MCF 10A (cell line): ENCODE measurements at regions not wholly inside any gene's neighbourhood (a gene's known extent, or its start where the extent isn't known, plus 50 kb on each side); places are given as distances from the start of the nearest gene placed in this dataset.
"Not testable (repeated sequence)": the region's sequence is repeated elsewhere in the genome, so short reads cannot be mapped to it uniquely, and the experiment has no call there.

Experiments used
- BruUV-seq: library from RNA; stranded (reverse); fragments of 400-500 nt; replicated peaks from 2 replicates; lab custom pipeline; 2021; lab: Mats Ljungman, UMichigan
- CTCF ChIA-PET: fragments of 300-600 bp; sonication (Branson Sonifier 250); formaldehyde crosslinking; extraction: SDS; loops from one replicate; lab custom pipeline; 2021; ENCODE audit warnings: antibody characterized with exemption, inconsistent platforms; lab: Yijun Ruan, JAX
- POLR2A ChIA-PET: fragments of 300-600, 350-650 bp; sonication (Branson Sonifier 250); formaldehyde crosslinking; extraction: SDS; loops from one replicate; lab custom pipeline; 2020; ENCODE audit warnings: antibody characterized with exemption, inconsistent platforms; lab: Yijun Ruan, JAX
- DNase-seq: peaks from one replicate; pipeline ENCODE4 v3.0.0-alpha.2; 2018; ENCODE audit not compliant: unreplicated experiment
- H3K27ac Mint-ChIP-seq: one replicate; pipeline ENCODE4 v1.8.0; 2022; ENCODE audit warnings: mild to moderate bottlenecking, low read depth, mixed read lengths; ENCODE audit not compliant: unreplicated experiment
- H3K27me3 Mint-ChIP-seq: one replicate; pipeline ENCODE4 v1.8.0; 2022; ENCODE audit warnings: mixed read lengths; ENCODE audit not compliant: insufficient read depth, unreplicated experiment
- H3K36me3 Mint-ChIP-seq: one replicate; pipeline ENCODE4 v1.8.0; 2022; ENCODE audit warnings: mild to moderate bottlenecking, moderate library complexity, mixed read lengths; ENCODE audit not compliant: insufficient read depth, unreplicated experiment
- H3K4me1 Mint-ChIP-seq: one replicate; pipeline ENCODE4 v1.8.0; 2022; ENCODE audit warnings: mixed read lengths; ENCODE audit not compliant: insufficient read depth, unreplicated experiment
- H3K4me3 Mint-ChIP-seq: one replicate; pipeline ENCODE4 v1.8.0; 2022; ENCODE audit warnings: mild to moderate bottlenecking, moderate library complexity, mixed read lengths; ENCODE audit not compliant: unreplicated experiment
- H3K9me3 Mint-ChIP-seq: one replicate; pipeline ENCODE4 v1.8.0; 2022; ENCODE audit warnings: mixed read lengths; ENCODE audit not compliant: unreplicated experiment
- intact Hi-C: fragments of 100-400 bp; cut with micrococcal nuclease; formaldehyde crosslinking; loops from 2 replicates; pipeline ENCODE4 v1.14.1; 2022
- TF ChIP-seq, protein P1 (sequence below): fragments of 200-600 bp; IDR thresholded peaks from one replicate; pipeline ENCODE4 v1.8.0; 2022; ENCODE audit warnings: antibody characterized with exemption, mild to moderate bottlenecking; ENCODE audit not compliant: unreplicated experiment

DNA sequence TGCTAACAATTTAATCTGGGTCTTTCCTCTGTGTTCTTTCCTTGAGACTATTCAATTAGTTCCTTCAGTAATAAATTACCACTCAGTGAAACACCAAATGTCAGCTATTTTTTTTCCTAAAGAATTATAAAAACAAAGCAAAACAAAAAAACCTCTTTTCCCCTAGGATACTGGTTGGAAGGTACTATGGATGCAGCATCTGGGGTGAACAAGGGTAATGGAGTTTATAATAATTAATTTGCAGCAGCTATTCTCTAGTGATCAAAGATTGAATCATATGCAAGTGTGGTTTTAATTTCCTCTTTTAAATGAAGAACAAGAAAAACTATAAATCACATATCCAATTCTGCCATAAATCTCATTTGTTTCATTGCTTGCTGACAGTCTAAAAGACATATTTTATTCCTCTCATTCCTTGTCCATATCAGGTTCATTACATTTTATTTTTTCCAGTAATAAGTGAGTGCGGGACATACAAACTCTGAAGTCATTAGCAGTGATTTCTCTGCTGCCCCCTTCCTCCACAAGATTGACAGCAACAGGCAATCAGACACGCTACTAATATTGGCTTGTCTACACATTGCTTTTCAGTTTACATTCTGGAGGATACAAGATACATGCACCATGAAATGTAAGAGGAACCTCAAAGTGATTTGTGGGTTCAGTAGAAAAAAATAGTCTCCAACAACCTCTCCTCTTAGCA lies 1093.4 kb upstream of the SLIT2 start:
- ChIA-PET CTCF (interaction anchor here (1.3 kb wide), 1 partner anchor 65 kb away, joined by 4 read pairs; no protein-coding TSS in a partner anchor), POLR2A (interaction anchor here (0.7 kb wide), 1 partner anchor 9 kb away, joined by 3 read pairs; no protein-coding TSS in a partner anchor)
- Mint-ChIP-seq H3K4me3 (no peak overlapping the region), H3K27ac (no peak overlapping the region), H3K4me1 (no peaks in the 10 kb centered on the region), H3K9me3 (peaks cover 8% of the 10 kb centered on the region), H3K27me3 (no peaks in the 10 kb centered on the region), H3K36me3 (peaks cover 6% of the 10 kb centered on the region)
- DNase-seq, result no peak
- TF ChIP-seq, protein P1, sequence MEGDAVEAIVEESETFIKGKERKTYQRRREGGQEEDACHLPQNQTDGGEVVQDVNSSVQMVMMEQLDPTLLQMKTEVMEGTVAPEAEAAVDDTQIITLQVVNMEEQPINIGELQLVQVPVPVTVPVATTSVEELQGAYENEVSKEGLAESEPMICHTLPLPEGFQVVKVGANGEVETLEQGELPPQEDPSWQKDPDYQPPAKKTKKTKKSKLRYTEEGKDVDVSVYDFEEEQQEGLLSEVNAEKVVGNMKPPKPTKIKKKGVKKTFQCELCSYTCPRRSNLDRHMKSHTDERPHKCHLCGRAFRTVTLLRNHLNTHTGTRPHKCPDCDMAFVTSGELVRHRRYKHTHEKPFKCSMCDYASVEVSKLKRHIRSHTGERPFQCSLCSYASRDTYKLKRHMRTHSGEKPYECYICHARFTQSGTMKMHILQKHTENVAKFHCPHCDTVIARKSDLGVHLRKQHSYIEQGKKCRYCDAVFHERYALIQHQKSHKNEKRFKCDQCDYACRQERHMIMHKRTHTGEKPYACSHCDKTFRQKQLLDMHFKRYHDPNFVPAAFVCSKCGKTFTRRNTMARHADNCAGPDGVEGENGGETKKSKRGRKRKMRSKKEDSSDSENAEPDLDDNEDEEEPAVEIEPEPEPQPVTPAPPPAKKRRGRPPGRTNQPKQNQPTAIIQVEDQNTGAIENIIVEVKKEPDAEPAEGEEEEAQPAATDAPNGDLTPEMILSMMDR, result no peak
- BruUV-seq, result no TSS peak
- intact Hi-C loops, result no loop called here

DNA sequence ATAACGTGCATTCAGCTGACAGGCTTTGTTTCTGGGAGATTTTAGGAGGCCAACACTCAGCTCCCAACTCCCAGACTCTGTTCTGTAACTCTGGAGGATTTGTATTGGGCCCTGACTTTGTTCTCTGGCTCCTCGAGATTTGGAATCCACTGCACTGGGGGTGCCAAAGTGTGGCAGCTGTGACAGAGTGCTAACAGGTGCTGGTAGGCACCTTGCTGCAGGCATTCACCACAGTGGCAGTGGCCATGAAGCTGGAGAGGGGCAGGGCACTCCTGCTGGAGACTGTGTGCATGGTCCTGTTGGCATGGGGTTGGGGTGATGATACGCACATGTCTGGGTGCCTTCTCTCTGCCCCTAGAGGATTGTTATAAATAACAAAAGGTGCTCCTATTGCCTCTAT lies 1094.9 kb upstream of the SLIT2 start:
- TF ChIP-seq, protein P1, result no peak
- Mint-ChIP-seq H3K27ac (no peak overlapping the region), H3K4me3 (no peak overlapping the region), H3K36me3 (peaks cover 6% of the 10 kb centered on the region), H3K27me3 (no peaks in the 10 kb centered on the region), H3K9me3 (peaks cover 8% of the 10 kb centered on the region), H3K4me1 (no peaks in the 10 kb centered on the region)
- intact Hi-C loops, result no loop called here
- no TSS peak for BruUV-seq
- no peak for DNase-seq
- POLR2A ChIA-PET, result interaction anchor here (0.6 to 0.7 kb wide), 2 partner anchors 12 to 1078 kb away, joined by 3 read pairs; no protein-coding TSS in a partner anchor
- CTCF ChIA-PET, result interaction anchor here (0.5 to 1.0 kb wide), 2 partner anchors 52 to 1271 kb away, joined by 3 read pairs; no protein-coding TSS in a partner anchor

DNA sequence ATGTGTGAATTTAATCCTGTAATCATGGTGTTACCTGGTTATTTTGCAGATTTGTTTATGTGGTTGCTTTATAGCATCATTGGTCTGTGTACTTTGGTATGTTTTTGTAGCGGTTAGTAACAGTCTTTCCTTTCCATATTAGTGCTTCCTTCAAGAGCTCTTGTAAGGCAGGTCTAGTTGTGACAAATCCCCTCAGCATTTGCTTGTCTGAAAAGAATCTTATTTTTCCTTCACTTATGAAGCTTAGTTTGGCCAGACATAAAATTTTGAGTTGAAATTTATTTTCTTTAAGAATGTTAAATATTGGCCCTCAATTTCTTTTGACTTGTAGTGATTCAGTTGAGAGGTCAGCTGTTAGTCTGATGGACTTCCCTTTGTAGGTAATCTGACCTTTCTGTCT lies 1096.1 kb upstream of the SLIT2 start:
- Mint-ChIP-seq H3K4me3 (no peak overlapping the region), H3K9me3 (peaks cover 8% of the 10 kb centered on the region), H3K27me3 (no peaks in the 10 kb centered on the region), H3K4me1 (no peaks in the 10 kb centered on the region), H3K36me3 (peaks cover 6% of the 10 kb centered on the region), H3K27ac (no peak overlapping the region)
- POLR2A ChIA-PET, result interaction anchor here (0.7 kb wide), 1 partner anchor 1447 kb away, joined by 3 read pairs; no protein-coding TSS in a partner anchor
- TF ChIP-seq, protein P1, result no peak
- CTCF ChIA-PET, result interaction anchor here (0.6 to 1.0 kb wide), 3 partner anchors 11 to 51 kb away, joined by 3 read pairs; no protein-coding TSS in a partner anchor
- intact Hi-C loops, result no loop called here
- no TSS peak for BruUV-seq
- no peak for DNase-seq

GRCh38 chr4:19154267-19154666 lies 1097.4 kb upstream of the SLIT2 start:
- not testable (repeated sequence) for H3K9me3 Mint-ChIP-seq, H3K27me3 Mint-ChIP-seq

More at GRCh38 chr4:19154267-19154666, 1097.4 kb upstream of the SLIT2 start:
- BruUV-seq, H3K4me3 Mint-ChIP-seq, DNase-seq, H3K4me1 Mint-ChIP-seq, POLR2A ChIA-PET, CTCF ChIA-PET, H3K27ac Mint-ChIP-seq, intact Hi-C loops, H3K36me3 Mint-ChIP-seq: not testable (repeated sequence)
